Mucosa of descending colon (tissue), 3 donors: ENCODE measurements at regions not wholly inside any gene's neighbourhood (a gene's known extent, or its start where the extent isn't known, plus 50 kb on each side); places are given as distances from the start of the nearest gene placed in this dataset.

Experiments used
- ATAC-seq: fragments of 200-7000 bp; cut with Tn5 transposase; one replicate; pipeline ENCODE4 v1.9.1; 2020; ENCODE audit warnings: mild to moderate bottlenecking, moderate library complexity
- DNase-seq, 3 donors: peaks; one replicate each; pipeline ENCODE4 v3.0.0-alpha.2; 2020
- H3K36me3 ChIP-seq: fragments of 200-600 bp; one replicate; pipeline ENCODE4 v1.8.0; 2021; ENCODE audit warnings: low read depth, mild to moderate bottlenecking
- H3K4me1 ChIP-seq: fragments of 200-600 bp; one replicate; pipeline ENCODE4 v1.8.0; 2021; ENCODE audit warnings: low read depth, mild to moderate bottlenecking
- H3K4me3 ChIP-seq: fragments of 200-600 bp; one replicate; pipeline ENCODE4 v1.8.0; 2021; ENCODE audit warnings: mild to moderate bottlenecking
- H3K9me3 ChIP-seq: fragments of 200-600 bp; one replicate; pipeline ENCODE4 v1.8.0; 2021; ENCODE audit warnings: mild to moderate bottlenecking
- CTCF ChIP-seq: fragments of 200-600 bp; IDR thresholded peaks from one replicate; pipeline ENCODE4 v1.8.0; 2022; ENCODE audit warnings: antibody characterized with exemption, mild to moderate bottlenecking
- intact Hi-C, 2 donors: fragments of 100-400 bp; cut with DNase I in 1 of 2; cut with micrococcal nuclease in 1 of 2; formaldehyde crosslinking; loops; one replicate each; pipeline versions ENCODE4 v1.11.0 to v1.11.1; 2022; cut with DNase I, micrococcal nuclease
- donor health status: DM: no; HTN: no; CAD: no; lungs with moderate emphysema.
- donor health status: DM: no; HTN: no; CAD: no.
- donor health status: DM: no; HTN: yes; CAD: no.

- no peaks in the 10 kb centered on the region for H3K36me3 ChIP-seq
- DNase-seq (no peak), ATAC-seq (no peak)
- no peak for TF ChIP-seq CTCF
- H3K4me3 ChIP-seq: no peak overlapping the region
- H3K4me1 ChIP-seq: no peaks in the 10 kb centered on the region
- no peaks in the 10 kb centered on the region for H3K9me3 ChIP-seq
- intact Hi-C loops: loop anchor here in 1 of 2 donors (10.0 kb wide), 1 partner anchor 196 kb away; no protein-coding TSS in a partner anchor
Measured at GRCh38 chr1:9481048-9481447, 58.2 kb upstream of the SLC25A33 start.

GRCh38 chr1:9482403-9482802 is 56.9 kb upstream of the SLC25A33 start:
- intact Hi-C loops: loop anchor here in 1 of 2 donors (10.0 kb wide), 1 partner anchor 198 kb away; no protein-coding TSS in a partner anchor
- Histone ChIP-seq H3K4me3 (no peak overlapping the region), H3K9me3 (no peaks in the 10 kb centered on the region), H3K4me1 (no peaks in the 10 kb centered on the region), H3K36me3 (no peaks in the 10 kb centered on the region)
- DNase-seq (no peak), ATAC-seq (no peak)
- TF ChIP-seq CTCF: no peak

DNA sequence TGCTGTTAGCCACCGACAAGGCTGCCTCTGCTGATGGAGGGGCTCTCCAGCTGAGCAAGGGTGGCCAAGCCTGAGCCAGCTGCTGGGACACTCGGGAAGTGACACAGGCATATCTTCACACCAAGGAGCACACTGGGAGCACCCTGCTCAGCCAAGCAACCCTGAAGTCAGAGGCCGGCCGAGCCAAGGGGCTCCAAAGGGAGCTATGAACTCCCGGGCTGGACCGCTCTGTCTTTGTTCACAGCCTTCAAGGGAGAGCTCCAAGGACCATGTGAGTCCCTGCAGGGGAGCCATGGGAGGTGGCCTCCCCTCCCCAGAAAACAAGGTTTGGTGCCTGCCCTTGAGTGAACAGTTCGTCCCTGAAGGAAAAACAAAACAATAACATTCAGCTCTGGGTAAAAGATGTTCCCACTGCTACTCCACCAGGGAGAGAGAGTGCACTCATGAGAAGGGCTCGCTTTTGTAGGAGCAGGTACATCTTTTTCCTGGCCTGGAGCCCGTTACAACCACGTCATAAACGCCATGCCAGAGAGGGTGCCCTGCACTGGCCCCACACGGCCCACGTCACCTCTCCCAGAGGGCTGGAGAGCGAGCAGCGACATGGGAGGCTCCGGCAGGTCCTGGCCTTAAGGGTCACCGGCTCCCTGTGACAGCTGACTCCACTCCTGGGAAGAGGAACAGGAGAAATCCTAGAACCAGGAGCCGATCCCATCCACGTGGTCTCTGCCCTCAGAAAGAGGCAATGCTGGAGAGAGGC is 56.3 kb upstream of the SLC25A33 start:
- Histone ChIP-seq H3K36me3 (no peaks in the 10 kb centered on the region), H3K9me3 (no peaks in the 10 kb centered on the region), H3K4me1 (no peaks in the 10 kb centered on the region), H3K4me3 (no peak overlapping the region)
- no peak for TF ChIP-seq CTCF
- intact Hi-C loops: loop anchor here in 1 of 2 donors (10.0 kb wide), 1 partner anchor 198 kb away; no protein-coding TSS in a partner anchor
- DNase-seq: no peak
- no peak for ATAC-seq

GRCh38 chr1:9486466-9487140 is 52.7 kb upstream of the SLC25A33 start:
- no peak for TF ChIP-seq CTCF
- Histone ChIP-seq H3K4me3 (no peak overlapping the region), H3K9me3 (no peaks in the 10 kb centered on the region), H3K4me1 (no peaks in the 10 kb centered on the region), H3K36me3 (no peaks in the 10 kb centered on the region)
- no peak for ATAC-seq
- intact Hi-C loops: loop anchor here in 1 of 2 donors (10.0 kb wide), 1 partner anchor 202 kb away; no protein-coding TSS in a partner anchor
- no peak for DNase-seq
